H7 (cell line): ENCODE measurements at regions not wholly inside any gene's neighbourhood (a gene's known extent, or its start where the extent isn't known, plus 50 kb on each side); places are given as distances from the start of the nearest gene placed in this dataset.

Source experiments
- DNase-seq: peaks from one replicate; pipeline ENCODE4 v3.0.0; 2012
- H3K27me3 ChIP-seq: 2 replicates; pipeline ENCODE4 v1.6.0; 2011; ENCODE audit warnings: mild to moderate bottlenecking, low read length; ENCODE audit not compliant: control insufficient read depth, insufficient read depth
- H3K36me3 ChIP-seq: replicated peaks from 2 replicates; pipeline ENCODE4 v1.5.1; 2011; ENCODE audit warnings: low read length; ENCODE audit not compliant: control insufficient read depth, insufficient read depth
- H3K4me3 ChIP-seq: 2 replicates; pipeline ENCODE4 v1.5.1; 2011; ENCODE audit warnings: low read depth, mild to moderate bottlenecking, control low read depth, low read length, moderate library complexity; ENCODE audit not compliant: insufficient read depth

DNA sequence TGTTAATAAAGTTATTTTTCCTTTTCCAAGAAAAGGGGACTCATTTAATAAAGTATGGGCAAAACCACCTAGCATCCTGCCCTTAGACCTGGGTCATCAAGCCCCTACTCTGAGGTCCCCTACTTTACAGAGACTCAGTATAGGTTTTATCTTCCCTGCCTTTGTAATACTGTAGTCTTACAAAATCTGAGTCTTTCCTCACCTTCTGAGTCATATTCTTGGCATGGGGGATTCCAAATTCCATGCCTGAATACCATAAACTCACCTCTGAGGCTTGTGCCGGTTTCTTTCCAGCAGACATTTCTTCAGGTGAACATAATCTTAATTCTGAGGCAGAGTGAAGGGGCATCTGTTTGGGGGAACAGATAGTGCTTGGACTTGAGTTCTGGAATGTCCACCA, 282.5 kb downstream of the KCNA4 start:
- Histone ChIP-seq H3K36me3 (no peaks in the 10 kb centered on the region), H3K27me3 (no peaks in the 10 kb centered on the region), H3K4me3 (no peak overlapping the region)
- no peak for DNase-seq

DNA sequence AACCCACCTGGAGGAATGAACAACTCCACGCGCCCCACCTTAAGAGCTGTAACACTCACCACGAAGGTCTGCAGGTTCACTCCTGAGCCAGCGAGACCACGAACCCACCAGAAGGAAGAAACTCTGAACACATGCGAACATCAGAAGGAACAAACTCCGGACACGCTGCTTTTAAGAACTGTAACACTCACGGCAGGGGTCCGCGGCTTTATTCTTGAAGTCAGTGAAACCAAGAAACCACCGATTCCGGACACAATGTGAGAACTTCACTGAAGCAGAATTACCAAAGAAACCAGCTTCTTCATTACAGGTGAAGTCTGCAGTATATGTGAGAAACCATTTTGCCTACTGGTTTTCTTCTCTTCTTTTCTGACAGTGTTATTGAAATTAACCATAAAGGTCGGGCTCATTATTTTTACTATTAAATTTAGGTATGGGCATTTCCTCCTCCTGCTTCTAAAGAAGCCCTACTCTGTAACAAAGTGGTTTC, 303.0 kb downstream of the KCNA4 start:
- no peak overlapping the region for H3K4me3 ChIP-seq
- DNase-seq: no peak
- H3K36me3 ChIP-seq: no peaks in the 10 kb centered on the region
- H3K27me3 ChIP-seq: no peaks in the 10 kb centered on the region

DNA sequence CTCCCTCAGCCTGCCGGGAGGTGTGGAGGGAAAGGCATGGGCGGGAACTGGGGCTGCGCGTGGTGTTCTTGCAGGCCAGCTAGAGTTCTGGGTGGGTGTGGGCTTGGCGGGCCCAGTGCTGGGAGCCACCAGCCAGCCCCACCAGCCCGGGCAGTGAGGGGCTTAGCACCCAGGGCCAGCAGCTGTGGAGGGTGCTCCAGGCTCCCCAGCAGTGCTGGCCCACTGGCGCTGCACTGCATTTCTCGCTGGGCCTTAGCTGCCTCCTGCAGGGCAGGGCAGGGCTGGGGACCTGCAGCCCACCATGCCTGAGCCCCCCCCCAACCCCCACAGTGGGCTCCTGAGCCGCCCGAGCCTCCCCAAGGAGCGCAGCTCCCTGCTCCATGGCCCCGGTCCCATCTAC, 304.2 kb downstream of the KCNA4 start:
- Histone ChIP-seq H3K36me3 (no peaks in the 10 kb centered on the region), H3K27me3 (no peaks in the 10 kb centered on the region), H3K4me3 (no peak overlapping the region)
- no peak for DNase-seq

DNA sequence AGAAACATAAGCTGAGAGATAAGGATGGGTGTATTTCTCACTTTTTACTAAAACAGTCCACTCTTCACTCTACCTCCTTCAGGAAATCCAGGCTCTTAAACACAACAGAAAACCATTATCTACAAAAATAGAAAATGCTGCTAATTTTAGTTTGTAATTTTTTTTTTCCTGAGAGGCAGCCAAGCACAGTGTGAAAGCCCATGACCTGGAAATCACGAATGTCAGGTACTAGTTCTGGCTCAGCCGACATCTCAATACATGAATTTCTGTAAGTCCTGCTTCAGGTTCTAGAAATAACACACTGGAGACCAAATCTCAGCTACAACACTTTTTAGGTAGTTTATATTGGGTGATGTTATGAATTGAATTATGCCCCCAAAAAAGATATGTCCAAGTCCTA, 308.9 kb downstream of the KCNA4 start:
- no peaks in the 10 kb centered on the region for H3K36me3 ChIP-seq
- no peaks in the 10 kb centered on the region for H3K27me3 ChIP-seq
- DNase-seq: no peak
- H3K4me3 ChIP-seq: no peak overlapping the region

DNA sequence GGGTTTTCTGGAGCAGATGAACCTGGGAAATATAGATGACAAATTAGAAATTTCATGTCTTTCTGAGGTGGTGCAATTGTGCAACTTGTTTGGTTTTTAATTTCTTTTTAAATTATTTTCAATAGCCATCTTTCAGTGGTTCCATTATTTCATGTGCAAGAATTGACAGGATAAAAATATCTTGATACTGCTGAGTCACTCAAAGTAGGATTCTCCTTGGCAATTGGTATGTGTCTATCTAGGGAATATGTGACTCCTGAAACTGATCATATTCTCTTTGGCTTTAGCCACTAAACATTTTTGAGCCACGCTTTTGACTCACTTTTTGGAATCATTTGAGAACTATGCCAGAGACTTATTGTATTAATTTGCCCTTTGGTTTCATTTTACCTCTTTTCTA, 331.5 kb downstream of the KCNA4 start:
- Histone ChIP-seq H3K27me3 (no peaks in the 10 kb centered on the region), H3K4me3 (no peak overlapping the region), H3K36me3 (no peaks in the 10 kb centered on the region)
- DNase-seq: no peak

DNA sequence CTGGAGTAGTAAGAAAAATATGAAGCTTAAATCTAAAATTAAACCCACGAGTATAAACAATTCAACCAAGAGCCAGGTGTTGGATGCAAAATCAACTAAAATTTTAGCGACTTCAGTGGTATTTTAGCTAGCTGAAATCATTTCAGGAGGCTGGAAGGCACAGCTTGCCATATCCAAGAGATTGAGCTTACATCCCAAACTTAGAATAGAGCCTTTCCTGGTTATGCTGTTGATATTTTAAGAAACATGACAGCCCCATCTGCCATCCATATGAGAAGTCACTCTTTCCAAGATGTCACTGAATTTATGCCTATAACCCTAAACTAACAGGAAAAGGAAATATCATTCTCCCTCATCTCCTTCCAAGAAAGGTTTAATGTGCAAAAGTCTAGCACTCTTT, 334.0 kb downstream of the KCNA4 start:
- Histone ChIP-seq H3K4me3 (no peak overlapping the region), H3K27me3 (no peaks in the 10 kb centered on the region), H3K36me3 (no peaks in the 10 kb centered on the region)
- no peak for DNase-seq

DNA sequence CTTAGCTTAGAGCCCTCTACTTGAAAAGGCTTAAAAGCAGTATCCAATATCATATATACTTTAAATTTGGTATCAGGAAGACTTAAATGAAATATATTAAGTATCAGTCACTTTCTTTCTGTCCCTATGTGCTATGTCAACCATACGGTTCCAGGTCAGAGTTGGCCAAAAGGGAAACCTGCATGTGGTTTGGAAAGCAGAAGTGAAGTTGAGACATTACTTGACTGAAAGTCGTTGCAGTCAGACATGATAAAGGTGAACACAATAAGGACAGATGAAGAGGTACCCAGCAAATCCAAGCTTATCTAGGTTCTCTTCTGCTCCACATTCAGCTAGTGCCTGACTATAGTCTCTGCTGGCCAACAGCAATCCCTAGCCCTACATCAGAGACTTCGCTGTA, 336.8 kb downstream of the KCNA4 start:
- Histone ChIP-seq H3K27me3 (no peaks in the 10 kb centered on the region), H3K36me3 (no peaks in the 10 kb centered on the region), H3K4me3 (no peak overlapping the region)
- DNase-seq: no peak

DNA sequence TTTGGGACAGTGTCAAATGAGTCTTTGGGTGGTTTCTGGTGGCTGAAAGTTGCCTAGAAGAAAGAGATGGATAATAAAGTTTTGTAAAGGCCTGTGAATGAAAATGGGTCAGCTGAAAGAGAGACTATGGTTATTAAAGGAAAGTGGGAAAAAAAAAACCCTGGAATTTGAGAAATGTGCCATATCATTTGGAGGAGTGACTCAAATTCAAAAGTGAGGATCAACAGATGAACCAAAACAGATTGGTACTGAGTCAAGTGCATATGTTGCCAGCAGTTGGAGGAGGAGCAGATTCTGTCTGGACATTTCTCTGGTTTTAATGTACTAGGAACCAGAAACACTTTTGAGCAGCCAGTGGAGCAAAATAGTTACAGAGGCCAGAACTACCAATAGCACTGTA, 339.8 kb downstream of the KCNA4 start:
- Histone ChIP-seq H3K36me3 (no peaks in the 10 kb centered on the region), H3K27me3 (no peaks in the 10 kb centered on the region), H3K4me3 (no peak overlapping the region)
- no peak for DNase-seq

DNA sequence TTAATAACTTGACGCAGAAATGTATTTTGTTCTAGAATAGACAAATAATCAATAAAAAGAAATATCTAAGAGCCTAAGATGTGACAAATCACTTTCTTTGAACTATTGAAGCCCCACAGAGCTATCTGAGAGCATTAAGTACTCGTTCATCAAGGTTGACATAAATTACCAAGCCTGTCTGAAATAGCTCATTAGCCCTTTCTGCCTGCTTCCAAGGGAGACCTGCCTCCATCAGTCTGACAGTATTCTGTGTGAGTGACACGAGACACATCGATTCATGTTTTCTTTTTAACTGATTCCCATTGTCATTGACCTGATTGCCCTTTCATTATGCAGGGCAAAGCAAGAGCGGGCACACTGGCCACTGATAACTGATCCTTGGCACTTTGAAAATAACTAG, 347.5 kb downstream of the KCNA4 start:
- Histone ChIP-seq H3K36me3 (no peaks in the 10 kb centered on the region), H3K4me3 (no peak overlapping the region), H3K27me3 (no peaks in the 10 kb centered on the region)
- no peak for DNase-seq

DNA sequence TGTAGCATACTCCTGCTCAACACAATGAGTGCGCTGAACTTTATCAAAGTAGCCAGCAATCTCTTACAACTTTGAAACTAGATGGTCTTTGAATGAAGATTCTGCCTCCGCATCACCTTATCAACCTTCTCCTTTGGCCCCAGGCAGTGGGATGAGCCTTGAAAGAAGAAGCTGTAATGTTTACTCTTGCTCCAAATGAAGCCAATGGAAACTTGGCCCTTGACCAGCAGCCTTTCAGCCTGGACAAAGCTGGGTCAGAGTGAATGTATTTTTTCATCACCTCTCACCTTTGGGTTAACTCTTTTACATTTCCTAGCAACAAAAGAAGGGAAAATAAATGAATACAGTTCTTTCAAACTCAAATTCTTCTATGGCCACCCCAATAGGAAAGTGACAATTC, 359.1 kb downstream of the KCNA4 start:
- no peak for DNase-seq
- no peaks in the 10 kb centered on the region for H3K27me3 ChIP-seq
- H3K4me3 ChIP-seq: no peak overlapping the region
- H3K36me3 ChIP-seq: no peaks in the 10 kb centered on the region

DNA sequence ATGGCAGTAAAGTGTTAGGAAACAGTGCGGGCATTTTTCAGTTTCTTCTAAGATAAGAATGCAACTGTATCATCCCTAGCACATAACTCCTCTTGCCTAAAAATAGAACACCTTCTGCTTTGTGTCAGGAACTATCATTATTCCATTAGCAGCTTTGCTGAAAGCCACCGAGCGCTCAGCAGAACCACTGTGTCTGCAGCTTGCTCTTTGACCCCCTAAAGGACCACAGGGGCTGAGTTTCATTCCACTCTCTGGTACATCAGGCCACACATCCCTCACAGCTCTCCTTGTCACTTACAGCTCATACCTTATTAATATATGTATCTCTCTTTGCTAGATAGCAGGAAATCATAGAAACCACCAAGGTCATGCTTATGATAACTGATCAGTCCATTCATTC, 360.2 kb downstream of the KCNA4 start:
- no peak for DNase-seq
- no peak overlapping the region for H3K4me3 ChIP-seq
- no peaks in the 10 kb centered on the region for H3K36me3 ChIP-seq
- no peaks in the 10 kb centered on the region for H3K27me3 ChIP-seq

DNA sequence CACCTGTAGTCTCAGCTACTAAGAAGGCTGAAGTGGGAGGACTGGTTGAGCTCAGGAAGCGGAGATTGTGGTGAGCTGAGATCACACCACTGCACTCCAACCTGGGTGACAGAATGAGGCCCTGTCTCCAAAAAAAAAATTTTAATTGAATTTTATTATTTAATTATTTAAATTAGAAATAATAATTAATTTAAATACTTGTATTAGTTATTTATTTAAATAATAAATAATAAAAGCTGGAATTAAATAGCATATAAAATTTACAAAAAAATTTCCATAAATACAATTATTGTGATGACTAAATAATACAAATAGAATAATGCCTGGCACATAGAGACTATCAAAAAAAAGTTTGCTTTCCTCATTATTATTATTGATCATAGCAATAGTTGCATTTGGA, 371.5 kb downstream of the KCNA4 start:
- DNase-seq: no peak
- no peaks in the 10 kb centered on the region for H3K27me3 ChIP-seq
- H3K4me3 ChIP-seq: no peak overlapping the region
- H3K36me3 ChIP-seq: no peaks in the 10 kb centered on the region

DNA sequence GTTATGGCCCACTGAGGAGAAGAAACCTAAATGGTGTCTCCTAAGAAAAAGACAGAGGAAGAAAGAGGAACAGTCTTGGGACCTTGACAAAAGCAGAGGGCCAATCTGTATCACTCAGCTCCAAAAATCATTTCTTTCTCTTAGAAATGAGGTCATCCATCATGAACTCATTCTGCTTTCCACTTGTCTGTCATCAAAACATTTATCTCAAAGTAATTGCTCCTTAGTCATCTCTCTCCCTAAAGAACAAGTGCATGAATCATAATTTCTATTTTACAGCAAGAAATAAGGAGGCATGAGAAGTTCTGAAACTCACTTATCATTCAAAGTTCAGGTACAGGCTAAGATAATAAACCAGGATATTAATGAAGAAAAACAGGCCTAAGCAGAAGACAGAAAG, 375.6 kb downstream of the KCNA4 start:
- H3K36me3 ChIP-seq: no peaks in the 10 kb centered on the region
- DNase-seq: no peak
- H3K27me3 ChIP-seq: no peaks in the 10 kb centered on the region
- H3K4me3 ChIP-seq: no peak overlapping the region

DNA sequence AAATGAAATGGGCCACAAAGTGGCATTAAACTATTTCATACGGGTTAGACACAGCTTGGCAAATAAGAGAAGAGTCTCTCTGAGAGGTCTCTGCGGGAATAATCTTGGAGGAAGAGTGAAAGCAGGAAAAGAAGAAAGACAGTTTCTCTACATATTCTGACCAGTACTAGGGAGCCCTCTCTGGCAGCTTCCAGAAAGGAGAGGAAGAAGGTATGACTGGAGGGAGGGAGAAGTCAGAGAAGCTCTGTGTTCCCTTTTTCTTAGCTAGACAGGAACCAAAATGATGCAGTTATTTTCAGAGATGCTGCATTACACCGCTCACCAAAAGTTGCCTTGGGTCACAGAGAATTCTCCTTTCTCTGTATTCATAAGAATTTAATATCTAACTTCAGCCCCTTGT, 382.1 kb downstream of the KCNA4 start:
- no peak overlapping the region for H3K4me3 ChIP-seq
- no peaks in the 10 kb centered on the region for H3K27me3 ChIP-seq
- DNase-seq: no peak
- H3K36me3 ChIP-seq: no peaks in the 10 kb centered on the region

DNA sequence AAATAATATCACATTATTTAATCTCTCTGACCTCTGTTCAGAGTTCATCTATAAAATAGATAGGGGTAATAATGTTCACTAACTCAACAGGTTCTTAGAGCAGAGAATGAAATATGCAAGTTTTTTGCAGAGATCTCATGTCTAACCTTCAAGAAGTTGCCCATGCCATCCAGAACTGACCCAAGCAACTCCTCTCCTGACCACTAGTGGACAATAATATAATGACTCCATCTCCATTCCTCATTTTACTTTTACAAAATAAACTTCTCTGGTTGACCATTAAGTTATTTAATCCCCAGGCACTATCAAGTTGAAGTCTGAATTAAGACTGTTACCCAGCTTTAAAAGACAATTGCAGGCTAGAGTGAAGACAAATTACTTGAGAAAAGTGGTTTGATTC, 382.6 kb downstream of the KCNA4 start:
- Histone ChIP-seq H3K4me3 (no peak overlapping the region), H3K27me3 (no peaks in the 10 kb centered on the region), H3K36me3 (no peaks in the 10 kb centered on the region)
- DNase-seq: no peak

DNA sequence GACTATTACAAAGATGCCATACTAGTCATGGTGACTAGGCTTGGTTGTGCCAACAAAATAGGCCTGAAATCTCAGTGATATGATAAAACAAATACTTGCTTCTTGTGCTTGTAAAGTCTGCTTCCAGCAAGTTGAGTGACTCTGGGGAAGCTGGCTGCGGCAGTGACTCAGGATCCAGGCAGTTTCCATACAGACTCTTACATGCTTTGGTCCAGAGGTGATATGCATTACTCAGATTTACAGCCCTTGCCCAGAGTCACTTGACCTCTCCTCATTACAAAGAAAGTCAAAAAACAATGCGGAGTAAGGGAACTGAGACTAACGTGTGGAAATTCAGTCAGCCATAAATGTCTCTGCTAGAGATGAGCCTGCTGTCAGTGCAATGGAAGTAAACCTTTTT, 387.5 kb downstream of the KCNA4 start:
- Histone ChIP-seq H3K27me3 (no peaks in the 10 kb centered on the region), H3K4me3 (no peak overlapping the region), H3K36me3 (no peaks in the 10 kb centered on the region)
- no peak for DNase-seq
